H1 (cell line): ENCODE measurements at regions not wholly inside any gene's neighbourhood (a gene's known extent, or its start where the extent isn't known, plus 50 kb on each side); places are given as distances from the start of the nearest gene placed in this dataset.

Source experiments
- CTCF ChIA-PET: fragments of 300-600 bp; sonication (Branson Sonifier 250); formaldehyde crosslinking; loops from one replicate; lab custom pipeline; 2021; ENCODE audit not compliant: partially characterized antibody; lab: Charles Lee
- POLR2A ChIA-PET: fragments of 300-600 bp; sonication (Branson Sonifier 250); formaldehyde crosslinking; loops from one replicate; lab custom pipeline; 2021; ENCODE audit warnings: inconsistent platforms; ENCODE audit not compliant: partially characterized antibody; lab: Charles Lee
- DNase-seq, 2 experiments: peaks; one replicate each; pipeline versions ENCODE4 v3.0.0 to v3.0.0-alpha.2; 2010 to 2022; ENCODE audit warnings: low spot score in 2 of 2, low read depth in 1 of 2, mixed read lengths in 1 of 2
- FAIRE-seq: peaks from 2 replicates; lab custom pipeline; 2011; peaks lifted over from hg19 to GRCh38; lab: Jason Lieb, UNC
- H2AFZ ChIP-seq: 2 replicates; pipeline ENCODE4 v1.8.1; 2012; ENCODE audit warnings: low read length, inconsistent platforms
- H2AK5ac ChIP-seq: 2 replicates; pipeline ENCODE4 v1.6.1; 2013; ENCODE audit warnings: low read depth, low read length
- H2BK120ac ChIP-seq: replicated peaks from 2 replicates; pipeline ENCODE3; 2013; ENCODE audit warnings: low read depth, low read length, inconsistent platforms
- H2BK12ac ChIP-seq: 2 replicates; pipeline ENCODE4 v1.6.1; 2013; ENCODE audit warnings: low read depth, low read length
- H2BK15ac ChIP-seq: 2 replicates; pipeline ENCODE4 v1.6.1; 2013; ENCODE audit warnings: low read length
- H2BK20ac ChIP-seq: 2 replicates; pipeline ENCODE4 v1.6.1; 2013; ENCODE audit warnings: low read length
- H2BK5ac ChIP-seq: 2 replicates; pipeline ENCODE4 v1.6.1; 2013; ENCODE audit warnings: low read depth, low read length
- H3K14ac ChIP-seq: 2 replicates; pipeline ENCODE4 v1.6.1; 2013; ENCODE audit warnings: inconsistent platforms; ENCODE audit not compliant: insufficient read length
- H3K18ac ChIP-seq: 2 replicates; pipeline ENCODE4 v1.6.1; 2013; ENCODE audit warnings: low read length; ENCODE audit errors: extremely low read depth
- H3K23ac ChIP-seq: 2 replicates; pipeline ENCODE4 v1.6.1; 2013; ENCODE audit warnings: inconsistent platforms; ENCODE audit not compliant: insufficient read length
- H3K23me2 ChIP-seq: 2 replicates; pipeline ENCODE4 v1.6.1; 2013; ENCODE audit warnings: low read depth, low read length
- H3K27ac ChIP-seq: 2 replicates; pipeline ENCODE4 v1.6.1; 2011; ENCODE audit warnings: low read depth, low read length, inconsistent platforms
- H3K27me3 ChIP-seq, 4 experiments: replicated peaks in 1 of 4; 1 replicate in 1 of 4; 2 replicates in 3 of 4; pipeline versions ENCODE4 v1.6.1 to v1.8.1; 2011 to 2013; ENCODE audit warnings: low read length in 3 of 4, mild to moderate bottlenecking in 3 of 4, inconsistent platforms in 2 of 4, mixed read lengths in 2 of 4, moderate library complexity in 1 of 4; ENCODE audit not compliant: control insufficient read depth in 3 of 4, insufficient read depth in 3 of 4; ENCODE audit errors: extremely low read depth in 1 of 4
- H3K36me3 ChIP-seq, 4 experiments: 2 replicates each; pipeline versions ENCODE4 v1.6.1 to v1.8.1; 2011 to 2013; ENCODE audit warnings: mild to moderate bottlenecking in 4 of 4, low read length in 3 of 4, moderate library complexity in 2 of 4, control low read depth in 1 of 4, inconsistent platforms in 1 of 4; ENCODE audit not compliant: insufficient read depth in 4 of 4, control insufficient read depth in 2 of 4
- H3K4ac ChIP-seq: replicated peaks from 2 replicates; pipeline ENCODE3; 2013; ENCODE audit warnings: low read length, low read depth, mixed read lengths, inconsistent platforms; ENCODE audit not compliant: insufficient read length
- H3K4me1 ChIP-seq, 4 experiments: replicated peaks in 1 of 4; 1 replicate in 1 of 4; 2 replicates in 3 of 4; pipeline versions ENCODE4 v1.6.1 to v1.8.1; 2011 to 2013; ENCODE audit warnings: low read length in 3 of 4, inconsistent platforms in 2 of 4, mixed read lengths in 1 of 4; ENCODE audit not compliant: insufficient read depth in 4 of 4, control insufficient read depth in 3 of 4
- H3K4me2 ChIP-seq, 2 experiments: 2 replicates each; pipeline versions ENCODE4 v1.6.1 to v1.8.1; 2011 to 2013; ENCODE audit warnings: low read depth in 2 of 2, low read length in 2 of 2, control low read depth in 1 of 2, inconsistent platforms in 1 of 2, mild to moderate bottlenecking in 1 of 2; ENCODE audit not compliant: insufficient read depth in 1 of 2
- H3K4me3 ChIP-seq, 4 experiments: fragments of 200-600, 300-600 bp in 1 of 4; sonication (generic), shearing (Covaris generic), sonication (Bioruptor Twin) in 1 of 4; 2 replicates each; pipeline versions ENCODE4 v1.5.1 to v1.8.1; 2011 to 2016; ENCODE audit warnings: low read length in 4 of 4, low read depth in 3 of 4, control low read depth in 2 of 4, inconsistent platforms in 2 of 4, mild to moderate bottlenecking in 2 of 4, mixed read lengths in 1 of 4, moderate library complexity in 1 of 4; ENCODE audit not compliant: insufficient read depth in 2 of 4; ENCODE audit errors: extremely low read depth in 1 of 4
- H3K56ac ChIP-seq: replicated peaks from 2 replicates; pipeline ENCODE3; 2013; ENCODE audit warnings: low read depth, mild to moderate bottlenecking, mixed read lengths, low read length, inconsistent platforms; ENCODE audit not compliant: insufficient read length
- H3K79me1 ChIP-seq: 2 replicates; pipeline ENCODE4 v1.6.1; 2013; ENCODE audit warnings: low read depth, low read length, control low read depth
- H3K79me2 ChIP-seq, 2 experiments: 2 replicates each; pipeline versions ENCODE4 v1.6.1 to v1.8.1; 2012 to 2013; ENCODE audit warnings: low read length in 2 of 2, mild to moderate bottlenecking in 2 of 2, inconsistent platforms in 1 of 2; ENCODE audit not compliant: insufficient read depth in 2 of 2, control insufficient read depth in 1 of 2
- H3K9ac ChIP-seq, 4 experiments: replicated peaks in 1 of 4; 1 replicate in 1 of 4; 2 replicates in 3 of 4; pipeline versions ENCODE4 v1.6.1 to v1.8.1; 2011 to 2013; ENCODE audit warnings: low read depth in 3 of 4, low read length in 3 of 4, control low read depth in 2 of 4, mild to moderate bottlenecking in 2 of 4, moderate library complexity in 2 of 4, inconsistent platforms in 1 of 4; ENCODE audit errors: extremely low read depth in 1 of 4
- H3K9me3 ChIP-seq, 2 experiments: 2 replicates each; pipeline versions ENCODE4 v1.6.1 to v1.8.1; 2012 to 2013; ENCODE audit warnings: mild to moderate bottlenecking in 2 of 2, moderate library complexity in 2 of 2, control low read depth in 1 of 2, inconsistent platforms in 1 of 2, low read depth in 1 of 2, low read length in 1 of 2, mixed read lengths in 1 of 2; ENCODE audit not compliant: insufficient read depth in 2 of 2
- H4K20me1 ChIP-seq, 2 experiments: replicated peaks in 1 of 2; 2 replicates each; pipeline versions ENCODE3 to v1.8.1; 2011 to 2013; ENCODE audit warnings: inconsistent platforms in 2 of 2, low read length in 2 of 2, mild to moderate bottlenecking in 1 of 2; ENCODE audit not compliant: insufficient read depth in 2 of 2, control insufficient read depth in 1 of 2
- H4K5ac ChIP-seq: 2 replicates; pipeline ENCODE4 v1.6.1; 2013; ENCODE audit warnings: low read length, low read depth, mixed read lengths, inconsistent platforms; ENCODE audit not compliant: insufficient read length
- H4K8ac ChIP-seq: 2 replicates; pipeline ENCODE4 v1.8.0; 2013; ENCODE audit warnings: mild to moderate bottlenecking, moderate library complexity, low read length, inconsistent platforms; ENCODE audit not compliant: insufficient read depth; ENCODE audit errors: extremely low read depth
- H4K91ac ChIP-seq: replicated peaks from 2 replicates; pipeline ENCODE3; 2013; ENCODE audit warnings: low read length, mixed read lengths, inconsistent platforms; ENCODE audit not compliant: insufficient read length
- CREB1 ChIP-seq: IDR thresholded peaks from 2 replicates; pipeline ENCODE4 v1.6.1; 2012; ENCODE audit warnings: inconsistent platforms
- CTCF ChIP-seq, 3 experiments: IDR thresholded peaks; 1 replicate in 2 of 3; 2 replicates in 1 of 3; pipeline versions ENCODE4 v1.5.1 to v1.6.1; 2011; ENCODE audit warnings: low read length in 3 of 3, mild to moderate bottlenecking in 3 of 3, inconsistent platforms in 2 of 3, low read depth in 1 of 3, moderate library complexity in 1 of 3; ENCODE audit not compliant: insufficient read depth in 1 of 3; ENCODE audit errors: control extremely low read depth in 1 of 3
- E2F6 ChIP-seq: IDR thresholded peaks from 2 replicates; pipeline ENCODE4 v1.6.1; 2012; ENCODE audit warnings: inconsistent platforms
- KDM1A ChIP-seq: fragments of 200-600, 300-600 bp; sonication (generic); IDR thresholded peaks from 2 replicates; pipeline ENCODE4 v1.7.1; 2016; ENCODE audit warnings: mild to moderate bottlenecking, low read length, borderline replicate concordance
- TAF1 ChIP-seq: IDR thresholded peaks from 2 replicates; pipeline ENCODE4 v1.6.1; 2011; ENCODE audit warnings: mild to moderate bottlenecking, low read depth, low read length
- WGBS, 2 experiments: shearing (Covaris generic) in 1 of 2; methylation state at CpG; one replicate each; pipeline versions ENCODE4 v1.1.6 to v1.1.7; 2013 to 2015; ENCODE audit warnings: low lambda C conversion rate in 2 of 2, mixed read lengths in 2 of 2, inconsistent platforms in 1 of 2, low coverage in 1 of 2, missing lambda C conversion rate in 1 of 2; ENCODE audit not compliant: insufficient replicate concordance in 2 of 2, insufficient coverage in 1 of 2, insufficient read length in 1 of 2; ENCODE audit errors: extremely low coverage in 1 of 2, missing lambda C conversion rate in 1 of 2; 5-methylcytosine and 5-hydroxymethylcytosine counted together

- H4K8ac ChIP-seq, result no peak overlapping the region
- H3K4me3 ChIP-seq, result no peak overlapping the region
- H3K18ac ChIP-seq, result no peak overlapping the region
- H2BK20ac ChIP-seq, result no peak overlapping the region
- H3K4me1 ChIP-seq, result no peaks in the 10 kb centered on the region
- POLR2A ChIA-PET, result no interaction called here
- H4K20me1 ChIP-seq, result peaks cover 0 to 2% of the 10 kb centered on the region in 2 experiments
- no peak overlapping the region for H2BK12ac ChIP-seq
- H3K4ac ChIP-seq, result no peak overlapping the region
- no peaks in the 10 kb centered on the region for H3K27me3 ChIP-seq
- no peak overlapping the region for H4K91ac ChIP-seq
- CTCF ChIA-PET, result interaction anchor here (0.7 kb wide), 1 partner anchor 11 kb away, joined by 3 read pairs; no protein-coding TSS in a partner anchor
- no peak overlapping the region for H2BK120ac ChIP-seq
- H3K36me3 ChIP-seq, result no peaks in the 10 kb centered on the region
- H3K79me2 ChIP-seq, result no peaks in the 10 kb centered on the region
- no peak overlapping the region for H3K56ac ChIP-seq
- H3K23me2 ChIP-seq, result 0 out of 2 replicates have a peak, but pooled peaks cover 2% of the 10 kb centered on the region
- H3K27ac ChIP-seq, result no peak overlapping the region
- H2BK15ac ChIP-seq, result no peak overlapping the region
- H2AK5ac ChIP-seq, result no peak overlapping the region
- no peak overlapping the region for H2BK5ac ChIP-seq
- 0 out of 4 replicates have a peak, but pooled peaks cover 0 to 4% of the 10 kb centered on the region in 2 experiments for H3K9me3 ChIP-seq
- H3K23ac ChIP-seq, result no peak overlapping the region
- DNase-seq (no peak), FAIRE-seq (no peak)
- H3K9ac ChIP-seq, result 0 out of 7 replicates have a peak overlapping the region, but pooled peaks of 1 of the 4 experiments have one; percentile 11
- WGBS, 2 experiments, result 79 to 90% methylated on average over 1 to 14 of the region's 14 CpGs
- H4K5ac ChIP-seq, result no peak overlapping the region
- no peak overlapping the region for H3K14ac ChIP-seq
- H2AFZ ChIP-seq, result no peak overlapping the region
- H3K79me1 ChIP-seq, result no peaks in the 10 kb centered on the region
- no peak overlapping the region for H3K4me2 ChIP-seq
- no peak for TF ChIP-seq TAF1
- TF ChIP-seq CREB1, result no peak
- peak; percentile 64; the same call in 1 of the 2 replicates for TF ChIP-seq KDM1A
- no peak for TF ChIP-seq E2F6
- TF ChIP-seq CTCF (IDR thresholded peaks at IDR 0.05; ENCODE audit: control extremely low read depth in 1 of 3, insufficient read depth in 1 of 3, low read depth in 1 of 3, low read length in 3 of 3), result no peak
- TF ChIP-seq, all 59 proteins: peak for 1
Measured at GRCh38 chr3:13749063-13749764, 130.7 kb downstream of the WNT7A start.
